OCI-LY1 (cell line): ENCODE measurements at regions not wholly inside any gene's neighbourhood (a gene's known extent, or its start where the extent isn't known, plus 50 kb on each side); places are given as distances from the start of the nearest gene placed in this dataset.

Experiments
- H2AFZ ChIP-seq: fragments of 200-600 bp; sonication (generic), shearing (Covaris generic); 2 replicates; pipeline ENCODE4 v1.6.0; 2014; ENCODE audit warnings: antibody characterized with exemption, mild to moderate bottlenecking, low read length
- H3F3A ChIP-seq: fragments of 200-600 bp; sonication (generic), shearing (Covaris generic); 2 replicates; pipeline ENCODE4 v1.6.0; 2014; ENCODE audit warnings: mild to moderate bottlenecking, antibody characterized with exemption, low read length, moderate library complexity; ENCODE audit not compliant: insufficient read depth
- H3K27ac ChIP-seq: fragments of 200-600 bp; sonication (generic); 2 replicates; pipeline ENCODE4 v1.5.1; 2014; ENCODE audit warnings: low read length, mixed run types, mild to moderate bottlenecking, low read depth; ENCODE audit not compliant: poor library complexity, severe bottlenecking
- H3K27me3 ChIP-seq: fragments of 200-600 bp; sonication (generic); 2 replicates; pipeline ENCODE4 v1.6.0; 2014; ENCODE audit warnings: antibody characterized with exemption, mild to moderate bottlenecking, low read length, moderate library complexity; ENCODE audit not compliant: insufficient read depth
- H3K36me3 ChIP-seq: fragments of 200-600 bp; sonication (generic); 2 replicates; pipeline ENCODE4 v1.6.1; 2014; ENCODE audit warnings: mild to moderate bottlenecking, antibody characterized with exemption, low read length, moderate library complexity, mixed read lengths; ENCODE audit not compliant: insufficient read depth
- H3K4me1 ChIP-seq: fragments of 200-600 bp; sonication (generic); 2 replicates; pipeline ENCODE4 v1.5.1; 2014; ENCODE audit warnings: mild to moderate bottlenecking, low read length, moderate library complexity; ENCODE audit not compliant: insufficient read depth, severe bottlenecking
- H3K4me2 ChIP-seq: fragments of 200-600 bp; sonication (generic), shearing (Covaris generic); 2 replicates; pipeline ENCODE4 v1.6.1; 2014; ENCODE audit warnings: low read length
- H3K4me3 ChIP-seq: fragments of 200-600 bp; sonication (generic); 2 replicates; pipeline ENCODE4 v1.5.1; 2014; ENCODE audit warnings: low read length, low read depth, mild to moderate bottlenecking, mixed read lengths; ENCODE audit not compliant: poor library complexity, severe bottlenecking
- H3K79me2 ChIP-seq: fragments of 200-600 bp; shearing (Covaris generic); 2 replicates; pipeline ENCODE4 v1.6.1; 2016; ENCODE audit warnings: mixed run types, low read length, mixed read lengths; ENCODE audit not compliant: insufficient read depth
- H3K9ac ChIP-seq: fragments of 200-600 bp; sonication (generic), shearing (Covaris generic); 2 replicates; pipeline ENCODE4 v1.6.1; 2014; ENCODE audit warnings: mild to moderate bottlenecking, low read length, mixed read lengths
- H3K9me2 ChIP-seq: fragments of 200-600 bp; sonication (generic), shearing (Covaris generic); 2 replicates; pipeline ENCODE4 v1.6.1; 2014; ENCODE audit warnings: low read depth, mild to moderate bottlenecking, low read length, mixed read lengths
- H3K9me3 ChIP-seq: fragments of 200-600 bp; shearing (Covaris generic); 2 replicates; pipeline ENCODE4 v1.6.1; 2014; ENCODE audit warnings: low read length, mixed read lengths
- H4K20me1 ChIP-seq: fragments of 200-600 bp; sonication (generic), shearing (Covaris generic); 2 replicates; pipeline ENCODE4 v1.6.0; 2016; ENCODE audit warnings: mild to moderate bottlenecking, low read length; ENCODE audit not compliant: insufficient read depth
- CTCF ChIP-seq: fragments of 200-600 bp; sonication (generic), shearing (Covaris generic); IDR thresholded peaks from 2 replicates; pipeline ENCODE4 v1.5.1; 2017; ENCODE audit warnings: mild to moderate bottlenecking, antibody characterized with exemption, low read length, moderate library complexity, mixed read lengths
- EZH2 ChIP-seq: fragments of 200-600 bp; sonication (generic), shearing (Covaris generic); IDR thresholded peaks from 2 replicates; pipeline ENCODE4 v1.8.0; 2017; ENCODE audit warnings: borderline replicate concordance, mixed run types, mild to moderate bottlenecking, antibody characterized with exemption, low read length, moderate library complexity, mixed read lengths

- Histone ChIP-seq H3K27ac (no peak overlapping the region), H3K27me3 (no peaks in the 10 kb centered on the region), H3K9me2 (no peaks in the 10 kb centered on the region), H2AFZ (no peak overlapping the region), H3K9ac (no peak overlapping the region), H3K4me3 (no peak overlapping the region), H3K4me2 (no peak overlapping the region), H3K36me3 (no peaks in the 10 kb centered on the region), H3F3A (no peaks in the 10 kb centered on the region), H4K20me1 (no peaks in the 10 kb centered on the region), H3K79me2 (no peaks in the 10 kb centered on the region), H3K9me3 (no peaks in the 10 kb centered on the region), H3K4me1 (no peaks in the 10 kb centered on the region)
- no peak for TF ChIP-seq EZH2
- no peak for TF ChIP-seq CTCF
These were observed 1195.1 kb upstream of the MAP3K7 start for GRCh38 chr6:91781946-91782345.

- no peaks in the 10 kb centered on the region for H3K4me1 ChIP-seq
- no peaks in the 10 kb centered on the region for H3F3A ChIP-seq
- no peaks in the 10 kb centered on the region for H3K79me2 ChIP-seq
- H3K27ac ChIP-seq, result no peak overlapping the region
- no peaks in the 10 kb centered on the region for H4K20me1 ChIP-seq
- no peak overlapping the region for H3K4me3 ChIP-seq
- H3K9me2 ChIP-seq, result no peaks in the 10 kb centered on the region
- no peaks in the 10 kb centered on the region for H3K36me3 ChIP-seq
- H3K9ac ChIP-seq, result no peak overlapping the region
- H3K27me3 ChIP-seq, result no peaks in the 10 kb centered on the region
- no peaks in the 10 kb centered on the region for H3K9me3 ChIP-seq
- no peak overlapping the region for H2AFZ ChIP-seq
- no peak overlapping the region for H3K4me2 ChIP-seq
- TF ChIP-seq CTCF, result no peak
- TF ChIP-seq EZH2, result no peak
These were observed 1193.4 kb upstream of the MAP3K7 start for GRCh38 chr6:91780270-91780669.

GRCh38 chr6:91761621-91762020 lies 1174.7 kb upstream of the MAP3K7 start:
- Histone ChIP-seq H2AFZ (no peak overlapping the region), H3K9ac (no peak overlapping the region), H3K27ac (no peak overlapping the region), H3K4me2 (no peak overlapping the region), H3K9me2 (no peaks in the 10 kb centered on the region), H3K79me2 (no peaks in the 10 kb centered on the region), H3K27me3 (no peaks in the 10 kb centered on the region), H3F3A (no peaks in the 10 kb centered on the region), H3K4me3 (no peak overlapping the region), H3K9me3 (no peaks in the 10 kb centered on the region), H4K20me1 (no peaks in the 10 kb centered on the region), H3K36me3 (no peaks in the 10 kb centered on the region), H3K4me1 (no peaks in the 10 kb centered on the region)
- TF ChIP-seq EZH2 (no peak), CTCF (no peak)
